Lung (tissue), 11 donors: ENCODE measurements at regions not wholly inside any gene's neighbourhood (a gene's known extent, or its start where the extent isn't known, plus 50 kb on each side); places are given as distances from the start of the nearest gene placed in this dataset.

Experiments used
- ATAC-seq: fragments of 200-7000 bp; cut with Tn5 transposase; one replicate; pipeline ENCODE4 v1.9.1; 2020; ENCODE audit warnings: moderate number of reproducible peaks; ENCODE audit not compliant: insufficient read depth, low FRiP score
- DNase-seq, 3 donors: peaks; one replicate each; pipeline ENCODE4 v3.0.0-alpha.2; 2013 to 2017
- H3K27ac ChIP-seq, 2 donors: one replicate each; pipeline ENCODE4 v1.5.1; 2013; ENCODE audit warnings: mild to moderate bottlenecking in 2 of 2, moderate library complexity in 2 of 2, control low read depth in 1 of 2, inconsistent platforms in 1 of 2, low read depth in 1 of 2, low read length in 1 of 2
- H3K27me3 ChIP-seq, 3 donors: one replicate each; pipeline ENCODE4 v1.5.1; 2013; ENCODE audit warnings: low read length in 2 of 3; ENCODE audit not compliant: control insufficient read depth in 3 of 3, insufficient read depth in 3 of 3
- H3K36me3 ChIP-seq, 4 donors: one replicate each; pipeline ENCODE4 v1.5.1; 2013; ENCODE audit warnings: low read length in 4 of 4, mild to moderate bottlenecking in 1 of 4, moderate library complexity in 1 of 4; ENCODE audit not compliant: control insufficient read depth in 4 of 4, insufficient read depth in 4 of 4
- H3K4me1 ChIP-seq, 5 donors: one replicate each; pipeline ENCODE4 v1.5.1; 2013; ENCODE audit warnings: low read length in 5 of 5, mild to moderate bottlenecking in 2 of 5, moderate library complexity in 1 of 5; ENCODE audit not compliant: control insufficient read depth in 5 of 5, insufficient read depth in 5 of 5
- H3K4me3 ChIP-seq: one replicate; pipeline ENCODE4 v1.5.1; 2013; ENCODE audit warnings: mild to moderate bottlenecking, control low read depth, moderate library complexity
- H3K9ac ChIP-seq, 2 donors: one replicate each; pipeline ENCODE4 v1.5.1; 2013; ENCODE audit warnings: low read length in 2 of 2, control low read depth in 1 of 2; ENCODE audit not compliant: insufficient read depth in 1 of 2
- H3K9me3 ChIP-seq, 4 donors: one replicate each; pipeline ENCODE4 v1.5.1; 2013; ENCODE audit warnings: low read length in 3 of 4, mild to moderate bottlenecking in 1 of 4, moderate library complexity in 1 of 4; ENCODE audit not compliant: control insufficient read depth in 4 of 4, insufficient read depth in 3 of 4
- CTCF ChIP-seq: IDR thresholded peaks from 2 replicates; pipeline ENCODE4 v1.5.1; 2012; ENCODE audit warnings: mild to moderate bottlenecking; ENCODE audit errors: control extremely low read depth, extremely low read depth
- WGBS, 2 donors: extraction: QIAGEN DNeasy Blood & Tissue Kit; methylation state at CpG; one replicate each; pipeline ENCODE4 v1.1.7; 2013; 5-methylcytosine and 5-hydroxymethylcytosine counted together
- donor health status: control.
- donor health status: control.
- donor health status: Bipolar disorder and iron deficiency.
- donor health status: healthy.
- donor health status: DM: yes; HTN: yes; CAD: no.

GRCh38 chr1:228865627-228866330 lies 130.5 kb downstream of the RHOU start:
- DNase-seq (peak in 2 of 3 donors; percentile 22 to 41), ATAC-seq (no peak)
- no peaks in the 10 kb centered on the region for H3K36me3 ChIP-seq
- no peak overlapping the region for H3K4me3 ChIP-seq
- H3K27ac ChIP-seq: no peak overlapping the region
- peaks cover 0 to 33% (median 17%) of the 10 kb centered on the region in 5 donors for H3K4me1 ChIP-seq
- no peaks in the 10 kb centered on the region for H3K9me3 ChIP-seq
- H3K27me3 ChIP-seq: no peaks in the 10 kb centered on the region
- H3K9ac ChIP-seq: no peak overlapping the region
- 86 to 95% methylated on average over 7 of the region's 7 CpGs for WGBS, 2 donors
- TF ChIP-seq CTCF: no peak

- H3K27ac ChIP-seq: no peak overlapping the region
- WGBS, 2 donors: 74 to 80% methylated on average over 11 of the region's 11 CpGs
- H3K4me3 ChIP-seq: no peak overlapping the region
- no peak overlapping the region for H3K9ac ChIP-seq
- TF ChIP-seq CTCF: no peak
- no peaks in the 10 kb centered on the region for H3K9me3 ChIP-seq
- H3K4me1 ChIP-seq: peaks cover 0 to 40% (median 17%) of the 10 kb centered on the region in 5 donors
- DNase-seq (peak; percentile 32 to 56 (median 40)), ATAC-seq (no peak)
- H3K27me3 ChIP-seq: no peaks in the 10 kb centered on the region
- no peaks in the 10 kb centered on the region for H3K36me3 ChIP-seq
Observed at GRCh38 chr1:228866468-228866867, 131.2 kb downstream of the RHOU start.

GRCh38 chr1:228867108-228867950 lies 132.1 kb downstream of the RHOU start:
- peak; percentile 34 to 59 (median 41) for DNase-seq
- ATAC-seq: no peak
- H3K9ac ChIP-seq: no peak overlapping the region
- no peaks in the 10 kb centered on the region for H3K36me3 ChIP-seq
- WGBS, 2 donors: 82 to 84% methylated on average over 7 of the region's 7 CpGs
- peaks cover 0 to 45% (median 17%) of the 10 kb centered on the region in 5 donors for H3K4me1 ChIP-seq
- H3K27me3 ChIP-seq: no peaks in the 10 kb centered on the region
- no peak overlapping the region for H3K27ac ChIP-seq
- H3K4me3 ChIP-seq: no peak overlapping the region
- no peak for TF ChIP-seq CTCF
- H3K9me3 ChIP-seq: no peaks in the 10 kb centered on the region
